ENCODE measurements at regions not wholly inside any gene's neighbourhood (a gene's known extent, or its start where the extent isn't known, plus 50 kb on each side); places are given as distances from the start of the nearest gene placed in this dataset.

- no peak for DNase-seq
Observed at GRCh38 chr9:106682420-106682819, 180.5 kb upstream of the ZNF462 start.

GRCh38 chr9:106683454-106683853 lies 179.5 kb upstream of the ZNF462 start:
- DNase-seq, result no peak

- DNase-seq, result no peak
Observed at GRCh38 chr9:106684940-106685695, 177.8 kb upstream of the ZNF462 start.

GRCh38 chr9:106689089-106689488 lies 173.9 kb upstream of the ZNF462 start:
- no peak for DNase-seq

- DNase-seq, result no peak
Observed at GRCh38 chr9:106691627-106692026, 171.3 kb upstream of the ZNF462 start.

GRCh38 chr9:106693558-106693957 lies 169.4 kb upstream of the ZNF462 start:
- no peak for DNase-seq

- DNase-seq, result no peak
Observed at GRCh38 chr9:106696804-106697203, 166.2 kb upstream of the ZNF462 start.

GRCh38 chr9:106697390-106697749 lies 165.6 kb upstream of the ZNF462 start:
- no peak for DNase-seq

GRCh38 chr9:106697750-106698502 lies 165.0 kb upstream of the ZNF462 start:
- no peak for DNase-seq

- DNase-seq, result no peak
Observed at GRCh38 chr9:106700676-106701075, 162.3 kb upstream of the ZNF462 start.

- DNase-seq, result no peak
Observed at GRCh38 chr9:106701611-106702010, 161.4 kb upstream of the ZNF462 start.

GRCh38 chr9:106704056-106704615 lies 158.8 kb upstream of the ZNF462 start:
- no peak for DNase-seq

GRCh38 chr9:106707291-106707690 lies 155.7 kb upstream of the ZNF462 start:
- no peak for DNase-seq

GRCh38 chr9:106707738-106708474 lies 155.1 kb upstream of the ZNF462 start:
- DNase-seq, result no peak

- no peak for DNase-seq
Observed at GRCh38 chr9:106708475-106709146, 154.4 kb upstream of the ZNF462 start.

GRCh38 chr9:106712279-106712678 lies 150.7 kb upstream of the ZNF462 start:
- DNase-seq, result no peak

- no peak for DNase-seq
Observed at GRCh38 chr9:106713206-106713605, 149.8 kb upstream of the ZNF462 start.

GRCh38 chr9:106716820-106717219 lies 146.1 kb upstream of the ZNF462 start:
- no peak for DNase-seq

GRCh38 chr9:106717686-106718085 lies 145.3 kb upstream of the ZNF462 start:
- DNase-seq, result no peak

GRCh38 chr9:106718936-106719335 lies 144.0 kb upstream of the ZNF462 start:
- no peak for DNase-seq

GRCh38 chr9:106722051-106722753 lies 140.8 kb upstream of the ZNF462 start:
- DNase-seq, result no peak

- DNase-seq, result no peak
Observed at GRCh38 chr9:106723926-106724325, 139.0 kb upstream of the ZNF462 start.

Measured in activated naive CD4-positive, alpha-beta T cell treated with Interleukin-2 at 50 U/mL for 16 hours (primary cell).